Gastrocnemius medialis (tissue), 4 donors: ENCODE measurements at regions not wholly inside any gene's neighbourhood (a gene's known extent, or its start where the extent isn't known, plus 50 kb on each side); places are given as distances from the start of the nearest gene placed in this dataset.

Source experiments
- CTCF ChIP-seq, 5 experiments: fragments of 450-650 bp in 3 of 5; fragments of 200-600 bp in 2 of 5; sonication (generic) in 2 of 5; IDR thresholded peaks in 4 of 5; conservative IDR thresholded peaks in 1 of 5; 1 replicate in 4 of 5; 2 replicates in 1 of 5; pipeline ENCODE4 v1.5.1; 2016 to 2019; ENCODE audit warnings: antibody characterized with exemption in 5 of 5, mild to moderate bottlenecking in 3 of 5, moderate library complexity in 3 of 5
- POLR2A ChIP-seq, 2 donors: fragments of 450-650 bp; IDR thresholded peaks; one replicate each; pipeline ENCODE4 v1.6.1; 2017; ENCODE audit warnings: antibody characterized with exemption in 2 of 2, mild to moderate bottlenecking in 2 of 2, moderate library complexity in 2 of 2

- no peak for TF ChIP-seq CTCF (IDR thresholded peaks at IDR 0.05 in 4 of 5, conservative IDR thresholded peaks at IDR 0.05 in 1 of 5)
- no peak for TF ChIP-seq POLR2A (IDR thresholded peaks at IDR 0.05)
Observed at GRCh38 chr11:119910051-119910450, 181.1 kb upstream of the NECTIN1 start.
